ENCODE measurements at regions not wholly inside any gene's neighbourhood (a gene's known extent, or its start where the extent isn't known, plus 50 kb on each side); places are given as distances from the start of the nearest gene placed in this dataset.

- TF ChIP-seq CTCF (IDR thresholded peaks at IDR 0.05) (no peak), POLR2A (IDR thresholded peaks at IDR 0.05) (no peak)
These were observed 691.8 kb downstream of the DNAH5 start for GRCh38 chr5:13252699-13253098.

Measured in Peyer's patch (tissue), 4 donors.